Upper lobe of right lung (tissue), 1 donor: ENCODE measurements at regions not wholly inside any gene's neighbourhood (a gene's known extent, or its start where the extent isn't known, plus 50 kb on each side); places are given as distances from the start of the nearest gene placed in this dataset.

Source experiments
- ATAC-seq: fragments of 200-7000 bp; cut with Tn5 transposase; one replicate; pipeline ENCODE4 v1.9.1; 2020; ENCODE audit warnings: mild to moderate bottlenecking, moderate library complexity
- DNase-seq: peaks from one replicate; pipeline ENCODE4 v3.0.0-alpha.2; 2020
- H3K27ac ChIP-seq: fragments of 200-600 bp; one replicate; pipeline ENCODE4 v1.8.0; 2022
- H3K27me3 ChIP-seq: fragments of 200-600 bp; one replicate; pipeline ENCODE4 v1.8.0; 2022; ENCODE audit warnings: mild to moderate bottlenecking
- H3K36me3 ChIP-seq: fragments of 200-600 bp; one replicate; pipeline ENCODE4 v1.8.0; 2022
- H3K4me1 ChIP-seq: fragments of 200-600 bp; one replicate; pipeline ENCODE4 v1.8.0; 2022
- H3K4me3 ChIP-seq: fragments of 200-600 bp; one replicate; pipeline ENCODE4 v1.8.0; 2022; ENCODE audit warnings: mild to moderate bottlenecking
- H3K9me3 ChIP-seq: fragments of 200-600 bp; one replicate; pipeline ENCODE4 v1.8.0; 2022
- CTCF ChIP-seq: fragments of 200-600 bp; IDR thresholded peaks from one replicate; pipeline ENCODE4 v1.8.0; 2022; ENCODE audit warnings: antibody characterized with exemption
- intact Hi-C: fragments of 100-400 bp; cut with DNase I; formaldehyde crosslinking; loops from one replicate; pipeline ENCODE4 v1.11.0; 2022
- donor health status: DM: no; HTN: yes; CAD: no; lungs with severe emphysema.

DNA sequence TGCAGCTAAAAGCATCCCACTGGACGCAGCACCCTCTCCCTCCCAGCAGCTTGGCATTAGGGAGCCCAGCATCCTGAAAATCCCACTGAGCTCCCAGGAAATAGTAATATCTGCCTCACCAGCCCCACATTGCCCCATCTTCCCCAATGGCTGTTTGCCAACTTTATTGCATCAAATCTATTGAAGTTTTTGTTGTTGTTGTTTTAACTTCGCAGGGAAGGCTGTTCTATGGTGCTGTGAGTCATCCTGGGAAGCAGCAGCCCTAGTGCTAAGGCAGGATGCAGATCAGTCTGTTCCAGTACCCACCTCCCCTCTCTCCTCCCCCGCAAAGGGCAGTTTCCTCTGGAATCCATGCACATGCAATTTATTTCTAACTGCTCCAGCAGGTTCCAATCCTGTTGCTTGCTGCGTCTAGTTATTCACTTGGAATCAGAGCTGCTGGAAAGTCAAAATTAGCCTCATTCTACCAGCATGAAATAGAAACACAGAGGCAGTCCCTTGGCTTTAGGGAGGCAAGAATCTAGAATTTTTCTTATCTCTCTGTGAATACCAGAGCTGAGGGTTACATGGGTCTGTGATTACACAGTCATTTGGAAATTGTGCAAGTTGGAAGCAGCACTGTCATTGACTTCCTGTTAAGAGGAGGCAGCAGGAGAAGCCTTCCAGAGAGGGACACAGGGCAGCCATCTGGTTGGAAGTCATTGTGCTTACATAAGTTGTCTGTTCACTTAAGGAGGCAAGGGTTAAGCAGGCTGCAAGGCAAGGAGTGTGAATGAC is 115.9 kb upstream of the CACUL1 start:
- no peaks in the 10 kb centered on the region for H3K36me3 ChIP-seq
- DNase-seq = no peak
- H3K9me3 ChIP-seq = no peaks in the 10 kb centered on the region
- peak; percentile 84 for ATAC-seq
- H3K27me3 ChIP-seq = no peaks in the 10 kb centered on the region
- no peak overlapping the region for H3K4me3 ChIP-seq
- no peak for TF ChIP-seq CTCF
- intact Hi-C loops = no loop called here
- peaks cover 23% of the 10 kb centered on the region for H3K4me1 ChIP-seq
- H3K27ac ChIP-seq = no peak overlapping the region

DNA sequence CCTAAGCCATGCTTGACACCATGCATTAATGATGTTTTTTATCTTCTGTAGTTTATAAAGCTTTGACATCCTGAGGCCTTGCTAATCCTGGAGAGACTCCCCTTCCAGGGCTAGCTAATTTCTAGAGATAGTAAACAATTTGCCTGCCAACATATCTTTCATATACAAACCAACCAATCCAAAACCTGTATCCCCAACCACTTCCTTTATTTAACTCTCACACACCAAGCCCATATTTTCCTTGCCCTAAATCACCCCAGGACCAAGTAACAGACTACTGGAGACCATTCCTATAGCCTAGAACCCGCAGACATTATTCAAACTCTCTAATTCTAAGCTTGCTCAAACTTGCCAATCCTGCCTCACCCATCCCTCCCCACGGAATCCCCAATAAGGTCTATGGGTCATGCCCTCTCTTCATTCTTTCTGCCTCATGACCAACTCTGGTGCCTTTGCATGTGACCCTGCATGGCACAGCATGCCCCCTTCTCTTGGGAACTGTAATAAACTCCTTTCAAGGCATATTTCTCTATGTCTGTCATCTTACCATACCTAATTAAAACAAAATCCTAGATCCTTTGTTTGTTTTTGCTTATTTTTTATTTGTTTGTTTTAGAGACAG is 116.6 kb upstream of the CACUL1 start:
- no peaks in the 10 kb centered on the region for H3K27me3 ChIP-seq
- no peak for TF ChIP-seq CTCF
- H3K36me3 ChIP-seq = no peaks in the 10 kb centered on the region
- intact Hi-C loops = no loop called here
- ATAC-seq = no peak
- H3K4me1 ChIP-seq = peaks cover 23% of the 10 kb centered on the region
- no peak overlapping the region for H3K27ac ChIP-seq
- no peak overlapping the region for H3K4me3 ChIP-seq
- DNase-seq = no peak
- no peaks in the 10 kb centered on the region for H3K9me3 ChIP-seq

GRCh38 chr10:118873091-118873737 is 118.4 kb upstream of the CACUL1 start:
- Histone ChIP-seq H3K4me1 (peaks cover 23% of the 10 kb centered on the region), H3K27me3 (no peaks in the 10 kb centered on the region), H3K36me3 (no peaks in the 10 kb centered on the region), H3K27ac (no peak overlapping the region), H3K4me3 (no peak overlapping the region), H3K9me3 (no peaks in the 10 kb centered on the region)
- ATAC-seq = peak; percentile 72
- TF ChIP-seq CTCF = no peak
- intact Hi-C loops = no loop called here
- DNase-seq = no peak

GRCh38 chr10:118873738-118874105 is 119.0 kb upstream of the CACUL1 start:
- H3K4me1 ChIP-seq = peaks cover 23% of the 10 kb centered on the region
- H3K27ac ChIP-seq = no peak overlapping the region
- intact Hi-C loops = no loop called here
- H3K4me3 ChIP-seq = no peak overlapping the region
- ATAC-seq (no peak), DNase-seq (no peak)
- H3K27me3 ChIP-seq = no peaks in the 10 kb centered on the region
- H3K36me3 ChIP-seq = no peaks in the 10 kb centered on the region
- H3K9me3 ChIP-seq = no peaks in the 10 kb centered on the region
- no peak for TF ChIP-seq CTCF

GRCh38 chr10:118874171-118874570 is 119.4 kb upstream of the CACUL1 start:
- no peak for TF ChIP-seq CTCF
- Histone ChIP-seq H3K9me3 (no peaks in the 10 kb centered on the region), H3K4me1 (peaks cover 23% of the 10 kb centered on the region), H3K27me3 (no peaks in the 10 kb centered on the region), H3K36me3 (no peaks in the 10 kb centered on the region), H3K27ac (no peak overlapping the region), H3K4me3 (no peak overlapping the region)
- ATAC-seq = no peak
- intact Hi-C loops = no loop called here
- no peak for DNase-seq
